ENCODE measurements at regions not wholly inside any gene's neighbourhood (a gene's known extent, or its start where the extent isn't known, plus 50 kb on each side); places are given as distances from the start of the nearest gene placed in this dataset.
A peak's percentile ranks its signal among the peaks of the same experiment; 100 is the strongest.

DNA sequence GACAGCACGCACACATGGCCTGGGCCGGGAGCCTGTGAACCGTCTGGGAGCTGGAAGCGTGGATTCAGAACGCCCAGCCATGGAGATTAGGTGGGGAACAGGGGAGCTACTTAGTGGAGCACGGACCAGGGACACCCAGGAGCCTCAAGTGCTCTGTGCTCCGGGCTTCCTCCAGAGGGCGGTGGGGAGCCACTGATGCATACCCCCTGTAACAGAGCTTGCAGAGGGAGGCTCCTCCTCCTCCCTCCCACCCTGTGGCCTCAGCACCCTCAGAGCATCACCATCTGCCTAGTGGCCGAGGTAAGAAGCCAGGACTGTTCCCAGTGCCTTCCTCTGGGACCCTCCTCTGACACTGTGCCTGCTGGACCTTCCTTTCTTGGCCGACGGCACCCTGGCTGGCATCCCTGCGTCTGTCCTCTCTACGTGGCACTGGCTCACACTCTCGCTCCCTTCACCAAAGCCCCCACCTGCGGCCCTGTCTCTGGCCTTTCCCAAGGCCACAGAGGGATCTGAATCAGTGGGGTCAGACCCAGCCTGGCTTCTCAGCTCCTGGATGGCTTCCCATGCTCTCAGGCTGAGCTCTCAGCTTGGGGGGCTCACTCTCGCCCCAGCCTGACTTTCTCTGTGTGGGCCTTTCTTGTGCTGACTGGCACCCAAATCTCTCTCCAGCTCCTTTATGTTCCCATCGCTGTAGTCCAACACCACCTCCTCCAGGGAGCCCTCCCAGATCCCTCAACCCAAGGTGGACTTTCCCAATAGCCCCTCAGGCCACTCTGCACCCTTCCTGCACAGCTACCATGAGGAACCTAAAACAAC, 780.9 kb downstream of the BRD1 start:
- peak; percentile 84 for ATAC-seq
- no peak for TF ChIP-seq TCF4 (CRISPR knock-in tag; IDR thresholded peaks at IDR 0.05; ENCODE audit: borderline replicate concordance)
- no peak for TF ChIP-seq ESRRG (CRISPR knock-in tag; IDR thresholded peaks at IDR 0.05)
- no peak for TF ChIP-seq ZNF8 (CRISPR knock-in tag; IDR thresholded peaks at IDR 0.05)
- TF ChIP-seq, protein P1, sequence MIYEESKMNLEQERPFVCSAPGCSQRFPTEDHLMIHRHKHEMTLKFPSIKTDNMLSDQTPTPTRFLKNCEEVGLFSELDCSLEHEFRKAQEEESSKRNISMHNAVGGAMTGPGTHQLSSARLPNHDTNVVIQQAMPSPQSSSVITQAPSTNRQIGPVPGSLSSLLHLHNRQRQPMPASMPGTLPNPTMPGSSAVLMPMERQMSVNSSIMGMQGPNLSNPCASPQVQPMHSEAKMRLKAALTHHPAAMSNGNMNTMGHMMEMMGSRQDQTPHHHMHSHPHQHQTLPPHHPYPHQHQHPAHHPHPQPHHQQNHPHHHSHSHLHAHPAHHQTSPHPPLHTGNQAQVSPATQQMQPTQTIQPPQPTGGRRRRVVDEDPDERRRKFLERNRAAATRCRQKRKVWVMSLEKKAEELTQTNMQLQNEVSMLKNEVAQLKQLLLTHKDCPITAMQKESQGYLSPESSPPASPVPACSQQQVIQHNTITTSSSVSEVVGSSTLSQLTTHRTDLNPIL (CRISPR knock-in tag; IDR thresholded peaks at IDR 0.05; ENCODE audit: low read depth): no peak
- TF ChIP-seq ARNTL (CRISPR knock-in tag; IDR thresholded peaks at IDR 0.05; ENCODE audit: borderline replicate concordance, low read depth): no peak
- no peak for TF ChIP-seq ZFP3 (CRISPR knock-in tag; IDR thresholded peaks at IDR 0.05)

DNA sequence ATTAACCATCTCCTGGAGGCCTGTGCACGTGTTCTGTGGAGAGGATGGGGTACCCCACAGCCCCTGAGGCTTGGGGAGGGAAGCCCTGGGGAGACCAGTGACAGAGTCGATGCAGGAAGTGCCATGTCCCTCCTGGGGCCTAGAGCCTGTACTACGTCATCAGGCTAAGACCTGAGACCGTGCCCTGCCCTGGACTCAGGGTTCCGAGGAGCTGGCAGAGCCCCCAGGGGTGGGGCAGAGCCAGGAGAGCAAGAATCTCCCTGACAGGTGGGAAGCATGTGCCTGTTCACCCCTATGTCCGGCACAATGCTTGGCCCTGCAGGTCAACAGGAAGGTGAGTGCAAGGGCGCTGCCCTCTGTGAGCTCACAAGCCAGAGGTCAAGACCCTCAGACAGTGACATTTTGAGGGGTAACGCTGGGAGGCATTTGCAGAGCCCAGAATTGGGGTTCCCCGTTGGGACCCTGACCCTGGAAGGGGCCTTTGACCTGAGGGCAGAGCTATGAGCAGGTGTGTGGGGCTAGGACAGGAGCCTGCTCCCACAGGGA, 781.6 kb downstream of the BRD1 start:
- ATAC-seq: no peak; the same call in 2 of the 3 replicates
- TF ChIP-seq ZNF565 (CRISPR knock-in tag; conservative IDR thresholded peaks at IDR 0.05; ENCODE audit: low read depth) (no peak), RARB (CRISPR knock-in tag; IDR thresholded peaks at IDR 0.05) (no peak), BACH2 (CRISPR knock-in tag; IDR thresholded peaks at IDR 0.05; ENCODE audit: borderline replicate concordance) (no peak), PATZ1 (CRISPR knock-in tag; IDR thresholded peaks at IDR 0.05; ENCODE audit: borderline replicate concordance) (no peak), ZFP30 (CRISPR knock-in tag; IDR thresholded peaks at IDR 0.05) (no peak), ZFP3 (CRISPR knock-in tag; IDR thresholded peaks at IDR 0.05) (no peak), ZC3H10 (CRISPR knock-in tag; IDR thresholded peaks at IDR 0.05) (no peak), ZNF8 (CRISPR knock-in tag; IDR thresholded peaks at IDR 0.05) (no peak), GLIS3 (CRISPR knock-in tag; IDR thresholded peaks at IDR 0.05) (no peak), TOX (CRISPR knock-in tag; IDR thresholded peaks at IDR 0.05; ENCODE audit: borderline replicate concordance) (no peak)
- TF ChIP-seq, protein P2, sequence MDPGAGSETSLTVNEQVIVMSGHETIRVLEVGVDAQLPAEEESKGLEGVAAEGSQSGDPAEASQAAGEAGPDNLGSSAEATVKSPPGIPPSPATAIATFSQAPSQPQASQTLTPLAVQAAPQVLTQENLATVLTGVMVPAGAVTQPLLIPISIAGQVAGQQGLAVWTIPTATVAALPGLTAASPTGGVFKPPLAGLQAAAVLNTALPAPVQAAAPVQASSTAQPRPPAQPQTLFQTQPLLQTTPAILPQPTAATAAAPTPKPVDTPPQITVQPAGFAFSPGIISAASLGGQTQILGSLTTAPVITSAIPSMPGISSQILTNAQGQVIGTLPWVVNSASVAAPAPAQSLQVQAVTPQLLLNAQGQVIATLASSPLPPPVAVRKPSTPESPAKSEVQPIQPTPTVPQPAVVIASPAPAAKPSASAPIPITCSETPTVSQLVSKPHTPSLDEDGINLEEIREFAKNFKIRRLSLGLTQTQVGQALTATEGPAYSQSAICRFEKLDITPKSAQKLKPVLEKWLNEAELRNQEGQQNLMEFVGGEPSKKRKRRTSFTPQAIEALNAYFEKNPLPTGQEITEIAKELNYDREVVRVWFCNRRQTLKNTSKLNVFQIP (CRISPR knock-in tag; IDR thresholded peaks at IDR 0.05; ENCODE audit: borderline replicate concordance, low read depth): no peak

- ATAC-seq: no peak
- TF ChIP-seq ESRRG (CRISPR knock-in tag; IDR thresholded peaks at IDR 0.05) (no peak), OSR1 (CRISPR knock-in tag; IDR thresholded peaks at IDR 0.05) (no peak)
Measured at GRCh38 chr22:49045276-49045675, 782.4 kb downstream of the BRD1 start.

DNA sequence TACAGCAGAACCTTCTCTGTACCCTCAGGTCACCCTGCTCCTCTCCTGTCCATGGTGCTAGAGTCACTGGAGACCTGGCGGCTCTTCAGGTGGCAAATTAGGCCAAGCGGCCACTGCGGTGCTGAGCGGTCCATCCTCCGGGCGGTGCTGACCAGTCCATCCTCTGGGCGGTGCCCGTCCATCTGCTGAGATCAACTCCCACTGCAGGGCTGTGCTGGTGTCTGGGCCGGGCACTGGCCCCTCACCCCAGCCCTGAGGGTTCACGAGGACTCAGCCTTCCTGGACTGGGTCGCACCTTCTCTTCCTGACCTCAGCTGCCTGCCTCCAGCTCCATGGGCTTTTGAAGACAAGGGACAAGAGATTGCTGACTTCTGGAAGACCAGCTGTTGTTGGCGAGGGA, 782.9 kb downstream of the BRD1 start:
- ATAC-seq: no peak
- TF ChIP-seq GLIS3 (CRISPR knock-in tag; IDR thresholded peaks at IDR 0.05) (no peak), CSDC2 (CRISPR knock-in tag; IDR thresholded peaks at IDR 0.05) (no peak), BACH2 (CRISPR knock-in tag; IDR thresholded peaks at IDR 0.05; ENCODE audit: borderline replicate concordance) (no peak), PPARA (CRISPR knock-in tag; IDR thresholded peaks at IDR 0.05; ENCODE audit: borderline replicate concordance) (no peak), TOX (CRISPR knock-in tag; IDR thresholded peaks at IDR 0.05; ENCODE audit: borderline replicate concordance) (no peak), ZNF565 (CRISPR knock-in tag; conservative IDR thresholded peaks at IDR 0.05; ENCODE audit: low read depth) (no peak), ZNF70 (CRISPR knock-in tag; IDR thresholded peaks at IDR 0.05) (no peak), PATZ1 (CRISPR knock-in tag; IDR thresholded peaks at IDR 0.05; ENCODE audit: borderline replicate concordance) (no peak), ZFP30 (CRISPR knock-in tag; IDR thresholded peaks at IDR 0.05) (no peak), TCF4 (CRISPR knock-in tag; IDR thresholded peaks at IDR 0.05; ENCODE audit: borderline replicate concordance) (no peak), ARNTL (CRISPR knock-in tag; IDR thresholded peaks at IDR 0.05; ENCODE audit: borderline replicate concordance, low read depth) (no peak), ZC3H10 (CRISPR knock-in tag; IDR thresholded peaks at IDR 0.05) (no peak), ISL1 (CRISPR knock-in tag; IDR thresholded peaks at IDR 0.05) (no peak)
- TF ChIP-seq, protein P1 (CRISPR knock-in tag; IDR thresholded peaks at IDR 0.05; ENCODE audit: low read depth): no peak
- TF ChIP-seq, protein P3, sequence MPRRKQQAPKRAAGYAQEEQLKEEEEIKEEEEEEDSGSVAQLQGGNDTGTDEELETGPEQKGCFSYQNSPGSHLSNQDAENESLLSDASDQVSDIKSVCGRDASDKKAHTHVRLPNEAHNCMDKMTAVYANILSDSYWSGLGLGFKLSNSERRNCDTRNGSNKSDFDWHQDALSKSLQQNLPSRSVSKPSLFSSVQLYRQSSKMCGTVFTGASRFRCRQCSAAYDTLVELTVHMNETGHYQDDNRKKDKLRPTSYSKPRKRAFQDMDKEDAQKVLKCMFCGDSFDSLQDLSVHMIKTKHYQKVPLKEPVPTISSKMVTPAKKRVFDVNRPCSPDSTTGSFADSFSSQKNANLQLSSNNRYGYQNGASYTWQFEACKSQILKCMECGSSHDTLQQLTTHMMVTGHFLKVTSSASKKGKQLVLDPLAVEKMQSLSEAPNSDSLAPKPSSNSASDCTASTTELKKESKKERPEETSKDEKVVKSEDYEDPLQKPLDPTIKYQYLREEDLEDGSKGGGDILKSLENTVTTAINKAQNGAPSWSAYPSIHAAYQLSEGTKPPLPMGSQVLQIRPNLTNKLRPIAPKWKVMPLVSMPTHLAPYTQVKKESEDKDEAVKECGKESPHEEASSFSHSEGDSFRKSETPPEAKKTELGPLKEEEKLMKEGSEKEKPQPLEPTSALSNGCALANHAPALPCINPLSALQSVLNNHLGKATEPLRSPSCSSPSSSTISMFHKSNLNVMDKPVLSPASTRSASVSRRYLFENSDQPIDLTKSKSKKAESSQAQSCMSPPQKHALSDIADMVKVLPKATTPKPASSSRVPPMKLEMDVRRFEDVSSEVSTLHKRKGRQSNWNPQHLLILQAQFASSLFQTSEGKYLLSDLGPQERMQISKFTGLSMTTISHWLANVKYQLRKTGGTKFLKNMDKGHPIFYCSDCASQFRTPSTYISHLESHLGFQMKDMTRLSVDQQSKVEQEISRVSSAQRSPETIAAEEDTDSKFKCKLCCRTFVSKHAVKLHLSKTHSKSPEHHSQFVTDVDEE (CRISPR knock-in tag; IDR thresholded peaks at IDR 0.05): no peak
- TF ChIP-seq, protein P4, sequence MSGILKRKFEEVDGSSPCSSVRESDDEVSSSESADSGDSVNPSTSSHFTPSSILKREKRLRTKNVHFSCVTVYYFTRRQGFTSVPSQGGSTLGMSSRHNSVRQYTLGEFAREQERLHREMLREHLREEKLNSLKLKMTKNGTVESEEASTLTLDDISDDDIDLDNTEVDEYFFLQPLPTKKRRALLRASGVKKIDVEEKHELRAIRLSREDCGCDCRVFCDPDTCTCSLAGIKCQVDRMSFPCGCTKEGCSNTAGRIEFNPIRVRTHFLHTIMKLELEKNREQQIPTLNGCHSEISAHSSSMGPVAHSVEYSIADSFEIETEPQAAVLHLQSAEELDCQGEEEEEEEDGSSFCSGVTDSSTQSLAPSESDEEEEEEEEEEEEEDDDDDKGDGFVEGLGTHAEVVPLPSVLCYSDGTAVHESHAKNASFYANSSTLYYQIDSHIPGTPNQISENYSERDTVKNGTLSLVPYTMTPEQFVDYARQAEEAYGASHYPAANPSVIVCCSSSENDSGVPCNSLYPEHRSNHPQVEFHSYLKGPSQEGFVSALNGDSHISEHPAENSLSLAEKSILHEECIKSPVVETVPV (CRISPR knock-in tag; IDR thresholded peaks at IDR 0.05): no peak

Data from SK-N-SH treated with all-trans-retinoic acid at 6 μM for 48 hours (cell line).